OCI-LY7 (cell line): ENCODE measurements at regions not wholly inside any gene's neighbourhood (a gene's known extent, or its start where the extent isn't known, plus 50 kb on each side); places are given as distances from the start of the nearest gene placed in this dataset.

Experiments
- BruUV-seq: library from RNA; stranded (reverse); fragments of 400-500 nt; replicated peaks from 2 replicates; lab custom pipeline; 2021; lab: Mats Ljungman, UMichigan
- CTCF ChIA-PET: fragments of 300-600 bp; sonication (Branson Sonifier 250); formaldehyde crosslinking; loops from one replicate; lab custom pipeline; 2022; ENCODE audit warnings: antibody characterized with exemption; ENCODE audit not compliant: unreplicated experiment; lab: Charles Lee
- POLR2A ChIA-PET: fragments of 300-600 bp; sonication (Branson Sonifier 250); formaldehyde crosslinking; loops from one replicate; lab custom pipeline; 2022; ENCODE audit warnings: antibody characterized with exemption; lab: Charles Lee
- DNase-seq: peaks from one replicate; pipeline ENCODE4 v3.0.0-alpha.2; 2015; ENCODE audit warnings: low spot score
- H2AFZ ChIP-seq: fragments of 200-600 bp; sonication (generic), shearing (Covaris generic); 2 replicates; pipeline ENCODE4 v1.6.1; 2014; ENCODE audit warnings: mild to moderate bottlenecking, antibody characterized with exemption, low read length, moderate library complexity
- H3K27ac ChIP-seq: fragments of 200-600 bp; sonication (generic); 2 replicates; pipeline ENCODE4 v1.5.1; 2014; ENCODE audit warnings: mixed run types, low read depth, mild to moderate bottlenecking, moderate library complexity, low read length, inconsistent platforms; ENCODE audit not compliant: poor library complexity, severe bottlenecking
- H3K36me3 ChIP-seq: fragments of 200-600 bp; sonication (generic); 2 replicates; pipeline ENCODE4 v1.6.1; 2014; ENCODE audit warnings: mild to moderate bottlenecking, antibody characterized with exemption, low read length, moderate library complexity, mixed read lengths; ENCODE audit not compliant: insufficient read depth
- H3K4me1 ChIP-seq: fragments of 200-600 bp; sonication (generic); 2 replicates; pipeline ENCODE4 v1.5.1; 2014; ENCODE audit warnings: mild to moderate bottlenecking, low read length; ENCODE audit not compliant: insufficient read depth, poor library complexity, severe bottlenecking
- H3K4me2 ChIP-seq: fragments of 200-600 bp; sonication (generic); 2 replicates; pipeline ENCODE4 v1.6.1; 2014; ENCODE audit warnings: mild to moderate bottlenecking, low read length
- H3K4me3 ChIP-seq: fragments of 200-600 bp; sonication (generic); 2 replicates; pipeline ENCODE4 v1.5.1; 2014; ENCODE audit warnings: mild to moderate bottlenecking, low read depth, low read length; ENCODE audit not compliant: poor library complexity, severe bottlenecking
- H3K79me2 ChIP-seq: fragments of 200-600 bp; sonication (generic); 2 replicates; pipeline ENCODE4 v1.6.1; 2016; ENCODE audit warnings: low read depth, mild to moderate bottlenecking, low read length, moderate library complexity, mixed read lengths; ENCODE audit not compliant: insufficient read depth
- H3K9me2 ChIP-seq: fragments of 200-600 bp; sonication (generic); 2 replicates; pipeline ENCODE4 v1.6.1; 2016; ENCODE audit warnings: mild to moderate bottlenecking, low read length, mixed read lengths; ENCODE audit not compliant: insufficient read depth
- H3K9me3 ChIP-seq: fragments of 200-600 bp; sonication (generic); 2 replicates; pipeline ENCODE4 v1.6.1; 2014; ENCODE audit warnings: mild to moderate bottlenecking, mixed run types, low read length, mixed read lengths
- H4K20me1 ChIP-seq: fragments of 200-600 bp; sonication (generic); 2 replicates; pipeline ENCODE4 v1.6.1; 2014; ENCODE audit warnings: mild to moderate bottlenecking, antibody characterized with exemption, low read length, moderate library complexity, mixed read lengths; ENCODE audit not compliant: insufficient read depth
- EZH2phosphoT487 ChIP-seq: fragments of 200-600 bp; sonication (generic); IDR thresholded peaks from 2 replicates; pipeline ENCODE4 v1.6.1; 2018; ENCODE audit warnings: low read depth, borderline replicate concordance, mild to moderate bottlenecking, mixed run types, antibody characterized with exemption, low read length, moderate library complexity, mixed read lengths
- intact Hi-C: fragments of 100-400 bp; cut with micrococcal nuclease; formaldehyde crosslinking; loops from one replicate; pipeline ENCODE4 v1.10.0; 2022; ENCODE audit not compliant: unreplicated experiment
- TF ChIP-seq, protein P1 (sequence below): fragments of 200-600 bp; sonication (generic); conservative IDR thresholded peaks from 2 replicates; pipeline ENCODE4 v1.5.1; 2014; ENCODE audit warnings: mild to moderate bottlenecking, antibody characterized with exemption, low read length, moderate library complexity, mixed read lengths

DNA sequence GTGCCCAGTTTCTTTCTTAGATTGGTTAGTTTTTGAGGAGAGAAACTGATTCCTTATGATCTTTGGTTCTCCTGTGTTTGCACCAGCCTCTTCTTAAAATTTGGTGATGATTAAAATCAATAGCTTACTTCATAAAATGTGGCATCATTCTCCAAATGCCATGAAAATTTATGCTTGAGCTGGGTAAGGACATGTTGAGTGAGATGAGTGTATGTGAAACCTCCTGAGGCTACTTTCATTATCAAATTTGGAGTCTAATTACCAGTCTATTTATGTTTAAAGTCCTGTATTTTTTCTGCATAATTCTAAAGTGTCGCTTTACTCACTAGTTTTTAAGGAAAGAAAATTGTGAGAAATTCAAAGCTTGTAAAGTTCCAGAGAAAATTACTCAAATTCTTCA lies 102.1 kb downstream of the DIPK2A start:
- ChIA-PET POLR2A (no interaction called here), CTCF (no interaction called here)
- Histone ChIP-seq H3K79me2 (no peaks in the 10 kb centered on the region), H3K9me3 (no peaks in the 10 kb centered on the region), H3K9me2 (no peaks in the 10 kb centered on the region), H3K4me2 (no peak overlapping the region), H3K4me1 (no peaks in the 10 kb centered on the region), H3K36me3 (no peaks in the 10 kb centered on the region), H2AFZ (no peak overlapping the region), H3K27ac (no peak overlapping the region), H3K4me3 (no peak overlapping the region), H4K20me1 (no peaks in the 10 kb centered on the region)
- BruUV-seq: no TSS peak
- intact Hi-C loops: no loop called here
- DNase-seq: no peak
- TF ChIP-seq, protein P1, sequence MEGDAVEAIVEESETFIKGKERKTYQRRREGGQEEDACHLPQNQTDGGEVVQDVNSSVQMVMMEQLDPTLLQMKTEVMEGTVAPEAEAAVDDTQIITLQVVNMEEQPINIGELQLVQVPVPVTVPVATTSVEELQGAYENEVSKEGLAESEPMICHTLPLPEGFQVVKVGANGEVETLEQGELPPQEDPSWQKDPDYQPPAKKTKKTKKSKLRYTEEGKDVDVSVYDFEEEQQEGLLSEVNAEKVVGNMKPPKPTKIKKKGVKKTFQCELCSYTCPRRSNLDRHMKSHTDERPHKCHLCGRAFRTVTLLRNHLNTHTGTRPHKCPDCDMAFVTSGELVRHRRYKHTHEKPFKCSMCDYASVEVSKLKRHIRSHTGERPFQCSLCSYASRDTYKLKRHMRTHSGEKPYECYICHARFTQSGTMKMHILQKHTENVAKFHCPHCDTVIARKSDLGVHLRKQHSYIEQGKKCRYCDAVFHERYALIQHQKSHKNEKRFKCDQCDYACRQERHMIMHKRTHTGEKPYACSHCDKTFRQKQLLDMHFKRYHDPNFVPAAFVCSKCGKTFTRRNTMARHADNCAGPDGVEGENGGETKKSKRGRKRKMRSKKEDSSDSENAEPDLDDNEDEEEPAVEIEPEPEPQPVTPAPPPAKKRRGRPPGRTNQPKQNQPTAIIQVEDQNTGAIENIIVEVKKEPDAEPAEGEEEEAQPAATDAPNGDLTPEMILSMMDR: no peak
- TF ChIP-seq EZH2phosphoT487: no peak

DNA sequence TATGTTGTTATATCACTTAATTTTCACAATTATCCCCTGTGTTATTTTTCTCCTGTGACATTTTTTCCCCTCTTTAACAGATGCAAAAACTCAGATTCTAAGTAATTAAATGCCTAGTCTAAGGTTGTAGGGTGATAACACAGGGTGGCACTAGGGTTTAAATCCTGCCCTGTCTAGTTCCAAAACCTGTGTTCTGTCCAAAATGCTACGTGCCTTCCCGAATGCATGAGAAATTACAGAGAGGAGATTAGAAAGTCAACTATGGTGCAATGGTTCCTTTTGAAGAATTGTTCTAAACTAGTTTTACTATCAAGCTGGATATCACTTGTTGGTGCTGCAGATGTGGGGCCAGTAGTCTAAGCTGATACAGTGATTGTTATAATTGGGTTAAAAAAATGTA lies 108.0 kb downstream of the DIPK2A start:
- Histone ChIP-seq H3K4me3 (no peak overlapping the region), H2AFZ (no peak overlapping the region), H4K20me1 (no peaks in the 10 kb centered on the region), H3K4me1 (no peaks in the 10 kb centered on the region), H3K9me3 (no peaks in the 10 kb centered on the region), H3K27ac (no peak overlapping the region), H3K4me2 (no peak overlapping the region), H3K9me2 (no peaks in the 10 kb centered on the region), H3K79me2 (no peaks in the 10 kb centered on the region), H3K36me3 (no peaks in the 10 kb centered on the region)
- no peak for DNase-seq
- intact Hi-C loops: no loop called here
- ChIA-PET POLR2A (interaction anchor here (0.6 kb wide), 2 partner anchors 49 to 128 kb away, joined by 3 read pairs; no protein-coding TSS in a partner anchor), CTCF (no interaction called here)
- BruUV-seq: no TSS peak
- TF ChIP-seq, protein P1: no peak
- no peak for TF ChIP-seq EZH2phosphoT487

DNA sequence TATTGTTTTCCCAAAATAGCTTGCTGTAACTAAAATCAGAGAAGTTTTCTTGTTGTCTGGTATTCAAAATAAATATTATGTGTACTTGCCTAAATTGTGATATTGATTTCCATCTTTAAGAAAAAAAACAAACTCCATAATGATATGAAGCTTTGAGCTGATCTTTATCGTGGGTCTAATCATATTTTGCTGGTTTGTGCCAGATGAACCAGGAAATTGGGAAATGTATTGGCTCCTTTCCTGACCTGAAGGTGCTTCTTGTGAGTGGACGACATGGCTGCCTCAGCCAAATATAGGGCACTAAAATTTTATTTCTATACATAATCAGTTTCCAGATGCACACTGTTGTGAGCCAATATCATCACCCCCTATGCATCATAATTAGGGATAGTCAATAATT lies 113.3 kb downstream of the DIPK2A start:
- no peak for DNase-seq
- Histone ChIP-seq H3K9me3 (no peaks in the 10 kb centered on the region), H3K4me2 (no peak overlapping the region), H3K27ac (no peak overlapping the region), H3K4me1 (no peaks in the 10 kb centered on the region), H3K4me3 (no peak overlapping the region), H3K79me2 (no peaks in the 10 kb centered on the region), H2AFZ (no peak overlapping the region), H3K36me3 (no peaks in the 10 kb centered on the region), H3K9me2 (no peaks in the 10 kb centered on the region), H4K20me1 (no peaks in the 10 kb centered on the region)
- ChIA-PET POLR2A (no interaction called here), CTCF (no interaction called here)
- TF ChIP-seq, protein P1: no peak
- no peak for TF ChIP-seq EZH2phosphoT487
- intact Hi-C loops: no loop called here
- no TSS peak for BruUV-seq
